Ishikawa (cell line): ENCODE measurements at regions not wholly inside any gene's neighbourhood (a gene's known extent, or its start where the extent isn't known, plus 50 kb on each side); places are given as distances from the start of the nearest gene placed in this dataset.

ENCODE experiments used
- CEBPB ChIP-seq: IDR thresholded peaks from 2 replicates; pipeline ENCODE4 v1.6.1; 2012
- CREB1 ChIP-seq: IDR thresholded peaks from 2 replicates; pipeline ENCODE4 v1.6.1; 2012; ENCODE audit warnings: low read depth
- EGR1 ChIP-seq: IDR thresholded peaks from 2 replicates; pipeline ENCODE4 v1.6.1; 2012
- EP300 ChIP-seq: IDR thresholded peaks from 2 replicates; pipeline ENCODE4 v1.6.1; 2012; ENCODE audit warnings: borderline replicate concordance
- FOXM1 ChIP-seq: IDR thresholded peaks from 2 replicates; pipeline ENCODE4 v1.6.1; 2012; ENCODE audit warnings: low read depth, borderline replicate concordance
- NFIC ChIP-seq: IDR thresholded peaks from 2 replicates; pipeline ENCODE4 v1.6.1; 2012
- RAD21 ChIP-seq: IDR thresholded peaks from 2 replicates; pipeline ENCODE4 v1.6.1; 2012; ENCODE audit warnings: low read depth
- REST ChIP-seq: IDR thresholded peaks from 2 replicates; pipeline ENCODE4 v1.6.1; 2012; ENCODE audit warnings: low read depth, mild to moderate bottlenecking
- TAF1 ChIP-seq: IDR thresholded peaks from 2 replicates; pipeline ENCODE4 v1.6.1; 2012; ENCODE audit warnings: low read depth, mild to moderate bottlenecking
- TCF12 ChIP-seq: IDR thresholded peaks from 2 replicates; pipeline ENCODE4 v1.6.1; 2012; ENCODE audit warnings: low read depth
- TEAD4 ChIP-seq: IDR thresholded peaks from 2 replicates; pipeline ENCODE4 v1.6.1; 2012
- USF1 ChIP-seq: IDR thresholded peaks from 2 replicates; pipeline ENCODE4 v1.6.1; 2012
- YY1 ChIP-seq: IDR thresholded peaks from 2 replicates; pipeline ENCODE4 v1.6.1; 2012; ENCODE audit warnings: low read depth
- ZBTB7A ChIP-seq: IDR thresholded peaks from 2 replicates; pipeline ENCODE4 v1.6.1; 2012; ENCODE audit warnings: low read depth
- TF ChIP-seq, protein P1 (sequence below): IDR thresholded peaks from 2 replicates; pipeline ENCODE4 v1.6.1; 2012

DNA sequence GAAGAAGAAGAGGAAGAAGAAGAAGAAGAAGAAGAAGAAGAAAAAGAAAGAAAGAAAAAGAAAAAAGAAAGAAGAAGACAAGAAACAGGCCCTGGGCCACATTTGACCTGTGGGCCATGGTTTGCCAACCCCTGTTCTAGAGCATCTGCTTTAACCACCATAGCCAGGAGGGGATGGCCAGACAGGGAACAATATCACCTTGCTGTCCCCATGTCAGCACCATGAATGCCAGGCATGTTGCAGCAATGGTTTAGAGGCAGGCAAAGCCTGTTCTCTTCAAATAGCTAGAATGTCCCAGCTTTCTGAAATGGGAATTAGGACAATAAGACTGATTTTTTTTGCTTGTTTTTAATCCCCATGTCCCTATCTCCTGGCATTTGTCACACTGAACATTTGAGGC is 338.6 kb upstream of the PLET1 start:
- TF ChIP-seq TCF12 (no peak), EP300 (no peak), FOXM1 (no peak), REST (no peak), RAD21 (no peak), NFIC (no peak), ZBTB7A (no peak), USF1 (no peak), CEBPB (no peak), TEAD4 (no peak), EGR1 (no peak), YY1 (no peak)

DNA sequence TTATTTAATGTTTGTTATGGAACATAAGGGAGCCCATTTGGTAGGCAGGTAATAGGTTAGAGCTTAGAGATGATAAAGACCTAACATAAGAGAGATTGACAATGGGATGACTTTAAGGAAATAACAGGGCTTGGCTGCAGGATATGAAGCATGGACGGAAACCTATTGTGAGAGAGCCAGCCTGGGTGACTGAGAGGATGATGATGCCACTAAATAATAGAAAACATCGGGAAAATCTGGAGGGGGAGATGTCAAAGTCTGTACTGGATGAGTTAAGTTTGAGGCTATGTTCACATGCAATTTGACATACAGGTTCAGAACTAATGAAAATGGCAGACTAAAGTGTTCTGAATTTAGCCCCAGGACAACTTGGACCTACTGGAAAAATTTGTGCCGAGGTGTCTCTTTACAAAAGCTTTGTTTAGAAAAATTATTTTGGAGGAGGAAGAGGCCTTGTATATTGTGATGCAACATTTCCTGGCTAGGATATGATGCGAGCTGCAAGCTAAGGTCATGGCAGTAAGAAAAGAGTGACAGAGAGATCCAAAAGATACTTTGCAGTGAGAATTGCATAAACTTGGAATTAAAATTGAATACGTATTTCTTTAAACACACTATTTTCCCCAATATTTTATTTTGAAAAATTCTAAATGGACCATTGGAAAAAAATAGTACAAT is 339.3 kb upstream of the PLET1 start:
- TF ChIP-seq NFIC (no peak), TAF1 (no peak), CREB1 (no peak), USF1 (no peak), EP300 (no peak), REST (no peak), CEBPB (no peak), EGR1 (no peak), TCF12 (no peak), ZBTB7A (no peak), TEAD4 (no peak), RAD21 (no peak), FOXM1 (no peak), YY1 (no peak)
- TF ChIP-seq, protein P1, sequence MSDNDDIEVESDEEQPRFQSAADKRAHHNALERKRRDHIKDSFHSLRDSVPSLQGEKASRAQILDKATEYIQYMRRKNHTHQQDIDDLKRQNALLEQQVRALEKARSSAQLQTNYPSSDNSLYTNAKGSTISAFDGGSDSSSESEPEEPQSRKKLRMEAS: no peak

DNA sequence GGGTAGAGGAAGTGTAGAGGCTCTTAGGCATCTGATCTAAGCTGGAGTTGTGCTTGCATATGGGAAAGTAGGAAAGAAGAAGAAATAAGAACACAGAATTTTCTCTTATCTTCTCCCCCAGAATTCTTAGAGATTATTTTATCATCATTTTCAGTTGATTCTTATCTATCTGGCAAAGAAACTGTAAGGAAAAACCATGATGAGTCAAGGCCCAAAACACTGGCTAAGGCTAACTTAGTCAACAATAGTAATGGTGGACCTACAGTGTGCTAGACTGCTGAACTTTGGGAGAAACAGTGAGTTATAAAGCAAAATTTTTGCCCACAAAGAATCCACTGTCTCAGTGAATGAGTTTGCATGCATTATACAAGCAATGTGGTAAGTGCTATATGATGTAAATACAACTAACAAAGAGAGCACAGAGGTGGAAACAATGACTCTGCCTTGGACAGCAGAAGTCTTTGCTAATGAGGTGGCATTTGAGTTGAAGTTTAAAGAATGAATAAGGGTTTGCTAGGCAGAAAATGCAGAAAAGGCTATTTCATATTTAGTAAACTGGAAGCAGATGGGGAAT is 344.5 kb upstream of the PLET1 start:
- no peak for TF ChIP-seq NFIC

DNA sequence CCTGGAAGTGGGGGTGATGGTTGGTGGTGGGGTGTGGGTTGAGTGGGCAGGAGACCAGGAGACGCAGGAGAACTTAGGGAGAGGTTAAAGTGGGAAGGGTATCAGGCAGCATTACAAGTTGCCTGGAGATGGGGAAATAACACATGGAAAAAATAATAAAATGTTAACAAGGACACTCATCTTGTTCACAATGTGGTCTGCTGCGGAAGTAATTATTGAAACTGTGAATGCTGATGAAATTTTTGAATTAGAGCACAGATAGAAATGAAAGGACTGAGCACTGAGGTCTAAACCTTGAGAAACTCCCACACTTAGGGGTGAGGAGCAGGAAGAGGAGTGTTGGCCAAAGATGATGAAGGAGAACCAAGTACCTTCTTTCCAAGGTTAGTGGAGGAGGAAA is 346.0 kb upstream of the PLET1 start:
- TF ChIP-seq YY1 (no peak), NFIC (no peak), EGR1 (no peak), EP300 (no peak), CEBPB (no peak), TCF12 (no peak), ZBTB7A (no peak), REST (no peak), CREB1 (no peak), RAD21 (no peak)
- TF ChIP-seq, protein P1: no peak

GRCh38 chr11:112608509-112608908 is 347.8 kb upstream of the PLET1 start:
- no peak for TF ChIP-seq TCF12
- no peak for TF ChIP-seq EP300
- no peak for TF ChIP-seq EGR1
- TF ChIP-seq YY1: no peak
- TF ChIP-seq TEAD4: no peak
- TF ChIP-seq ZBTB7A: no peak
- no peak for TF ChIP-seq CREB1
- no peak for TF ChIP-seq CEBPB
- TF ChIP-seq REST: no peak
- TF ChIP-seq, protein P1: no peak
- TF ChIP-seq FOXM1: no peak
- TF ChIP-seq RAD21: no peak
